HK-2 (cell line): ENCODE measurements at regions not wholly inside any gene's neighbourhood (a gene's known extent, or its start where the extent isn't known, plus 50 kb on each side); places are given as distances from the start of the nearest gene placed in this dataset.

Source experiments
- DNase-seq: peaks from one replicate; pipeline ENCODE4 v3.0.0-alpha.2; 2018; ENCODE audit not compliant: unreplicated experiment

- no peak for DNase-seq
Measured at GRCh38 chr1:60448850-60449249, 375.3 kb upstream of the C1orf87 start.

DNA sequence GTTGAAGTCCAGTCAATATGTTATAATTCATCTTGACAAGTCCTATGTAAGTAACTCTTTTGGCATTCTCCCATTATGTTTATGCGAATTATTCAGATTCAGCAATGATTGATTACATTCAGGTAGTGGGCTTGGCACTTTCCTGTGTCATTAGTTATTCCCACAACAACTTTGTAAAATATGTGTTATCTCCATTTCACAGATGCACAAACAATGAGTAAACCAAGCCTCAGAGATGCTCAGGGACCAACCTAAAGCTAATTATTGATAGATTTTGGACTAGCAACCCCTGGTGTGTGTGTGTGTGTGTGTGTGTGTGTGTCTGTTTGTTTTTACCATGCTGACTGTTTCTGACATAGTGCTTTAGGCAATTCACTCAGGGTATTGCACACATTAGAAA, 371.1 kb upstream of the C1orf87 start:
- no peak for DNase-seq

GRCh38 chr1:60436186-60436585, 362.6 kb upstream of the C1orf87 start:
- DNase-seq, result no peak

DNA sequence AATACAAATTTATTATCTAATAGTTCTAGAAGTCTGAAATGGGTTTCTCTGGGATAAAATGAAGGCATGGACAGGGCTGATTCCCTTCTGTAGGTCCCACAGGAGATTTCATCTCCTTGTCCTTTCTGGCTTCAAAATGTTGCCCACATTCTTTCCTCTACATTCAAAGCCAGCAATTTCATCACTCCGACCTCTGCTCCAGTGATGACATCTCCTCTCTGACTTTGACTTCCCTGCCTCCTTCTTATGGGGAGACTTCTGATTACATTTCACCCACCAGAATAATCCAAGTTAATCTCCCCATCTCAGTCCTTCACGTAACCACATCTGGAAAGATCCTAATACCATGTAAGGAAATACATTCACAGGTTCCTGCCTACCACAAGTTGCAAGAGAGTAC, 358.0 kb upstream of the C1orf87 start:
- DNase-seq, result no peak

GRCh38 chr1:60430375-60430774, 356.8 kb upstream of the C1orf87 start:
- no peak for DNase-seq

DNA sequence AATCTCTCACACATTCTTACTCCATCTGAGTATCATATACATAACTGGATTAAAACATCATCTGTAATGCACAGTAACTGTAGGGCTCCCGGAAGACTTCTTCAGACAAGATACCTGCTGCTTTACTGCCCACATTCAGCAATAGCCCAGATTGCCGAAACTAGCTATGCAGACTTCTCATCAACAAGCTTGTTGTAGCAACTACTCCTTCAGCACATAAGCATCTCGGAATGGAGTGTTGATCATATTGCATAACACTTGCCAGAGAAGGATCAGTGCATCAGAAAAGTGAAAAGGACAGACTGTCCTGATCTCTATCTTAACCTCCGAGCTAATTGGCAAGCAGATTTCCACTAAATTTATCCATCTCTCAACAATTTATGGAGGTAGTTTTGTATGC, 354.6 kb upstream of the C1orf87 start:
- DNase-seq, result no peak

- no peak for DNase-seq
Measured at GRCh38 chr1:60427701-60428100, 354.1 kb upstream of the C1orf87 start.

GRCh38 chr1:60427194-60427593, 353.6 kb upstream of the C1orf87 start:
- no peak for DNase-seq

DNA sequence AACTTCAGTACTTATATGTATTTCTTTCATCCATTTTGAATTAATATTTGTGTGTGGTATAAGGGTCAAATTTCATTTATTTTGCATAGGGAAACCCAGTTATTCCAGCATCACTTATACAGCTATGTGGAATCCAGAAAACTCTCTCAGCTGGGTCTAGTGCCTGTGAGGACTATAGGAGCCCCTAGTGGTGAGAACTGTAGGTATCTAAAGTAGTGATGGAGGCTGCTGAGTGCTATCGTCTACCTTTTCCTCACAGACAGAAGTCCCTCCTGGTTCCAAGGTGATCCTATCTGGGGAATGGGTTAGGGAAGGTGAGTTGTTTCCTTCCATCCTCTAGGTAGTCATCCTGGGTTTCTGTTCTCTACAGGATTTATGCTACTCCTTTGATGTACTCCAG, 352.0 kb upstream of the C1orf87 start:
- no peak for DNase-seq

GRCh38 chr1:60423146-60423780, 349.7 kb upstream of the C1orf87 start:
- no peak for DNase-seq

- DNase-seq, result no peak
Measured at GRCh38 chr1:60421965-60422364, 348.4 kb upstream of the C1orf87 start.

DNA sequence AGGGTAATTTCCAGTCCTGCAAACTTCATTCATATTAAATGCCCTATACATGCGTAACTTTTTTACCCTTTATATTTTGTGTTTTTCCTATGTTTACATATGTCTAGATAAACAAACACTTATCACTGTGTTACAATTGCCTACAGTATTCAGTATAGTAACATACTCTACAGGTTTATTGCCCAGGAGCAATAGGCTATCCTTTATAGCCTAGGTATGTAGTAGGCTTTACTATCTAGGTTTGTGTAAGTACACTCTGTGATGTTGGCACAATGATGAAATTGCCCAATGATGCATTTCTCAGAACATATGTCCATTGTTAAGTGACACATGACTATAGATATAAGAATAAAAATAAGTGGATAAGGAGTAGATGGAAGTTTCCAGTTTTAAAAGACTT, 345.5 kb upstream of the C1orf87 start:
- DNase-seq, result no peak

- DNase-seq, result no peak
Measured at GRCh38 chr1:60415696-60416095, 342.1 kb upstream of the C1orf87 start.

GRCh38 chr1:60413091-60413490, 339.5 kb upstream of the C1orf87 start:
- DNase-seq, result no peak

- DNase-seq, result no peak
Measured at GRCh38 chr1:60411591-60411990, 338.0 kb upstream of the C1orf87 start.

- DNase-seq, result no peak
Measured at GRCh38 chr1:60402816-60403215, 329.2 kb upstream of the C1orf87 start.

DNA sequence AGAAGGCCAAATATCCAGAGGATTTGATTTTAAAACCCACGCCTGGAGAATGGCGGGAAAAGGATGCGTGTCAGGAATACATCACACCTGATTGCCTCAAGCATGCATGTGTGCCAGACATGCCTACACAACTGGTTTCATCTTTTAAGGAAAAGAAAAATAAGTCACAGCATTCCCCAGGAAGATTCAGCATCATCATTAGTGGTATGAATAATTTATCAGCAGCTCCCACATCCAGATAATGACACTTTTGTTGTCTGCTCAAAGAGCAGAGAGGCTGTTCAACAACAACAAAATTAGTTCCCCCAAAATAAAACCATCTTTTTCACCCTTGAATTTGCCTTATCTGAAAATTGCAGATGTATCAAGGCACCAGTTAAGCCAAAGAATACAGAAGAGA, 328.6 kb upstream of the C1orf87 start:
- no peak for DNase-seq

GRCh38 chr1:60394436-60394835, 320.9 kb upstream of the C1orf87 start:
- DNase-seq, result no peak

DNA sequence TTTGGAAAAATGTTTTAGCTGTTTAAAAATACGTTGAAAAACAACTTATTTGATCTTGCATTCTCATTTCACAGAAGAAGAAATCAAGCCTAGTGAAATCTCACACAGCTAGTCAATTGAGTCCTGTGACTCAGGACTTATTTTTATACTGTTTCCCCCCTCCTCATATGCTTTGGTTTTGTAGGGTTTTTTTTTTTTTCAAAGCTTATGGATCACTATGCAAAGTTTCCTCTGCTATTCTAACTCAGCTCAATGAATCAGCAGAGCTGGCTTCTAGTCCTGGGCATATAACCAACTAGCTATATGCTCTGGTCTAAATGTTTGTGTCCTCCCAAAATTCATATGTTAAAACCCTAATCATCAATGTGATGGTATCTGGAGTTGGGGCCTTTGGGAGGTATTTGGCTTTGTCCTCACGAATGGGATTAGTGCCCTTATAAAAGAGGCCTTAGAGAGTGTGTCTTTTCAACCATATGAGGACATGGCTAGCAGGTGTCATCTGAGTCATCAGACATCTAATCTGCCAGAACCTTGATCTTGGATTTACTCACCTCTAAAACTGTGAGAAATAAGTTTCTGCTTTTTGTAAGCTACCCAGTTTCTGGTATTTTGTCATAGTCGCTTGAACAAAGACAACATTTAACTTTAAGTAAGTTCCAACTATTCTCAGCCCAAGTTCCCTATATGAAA, 317.2 kb upstream of the C1orf87 start:
- DNase-seq, result no peak

DNA sequence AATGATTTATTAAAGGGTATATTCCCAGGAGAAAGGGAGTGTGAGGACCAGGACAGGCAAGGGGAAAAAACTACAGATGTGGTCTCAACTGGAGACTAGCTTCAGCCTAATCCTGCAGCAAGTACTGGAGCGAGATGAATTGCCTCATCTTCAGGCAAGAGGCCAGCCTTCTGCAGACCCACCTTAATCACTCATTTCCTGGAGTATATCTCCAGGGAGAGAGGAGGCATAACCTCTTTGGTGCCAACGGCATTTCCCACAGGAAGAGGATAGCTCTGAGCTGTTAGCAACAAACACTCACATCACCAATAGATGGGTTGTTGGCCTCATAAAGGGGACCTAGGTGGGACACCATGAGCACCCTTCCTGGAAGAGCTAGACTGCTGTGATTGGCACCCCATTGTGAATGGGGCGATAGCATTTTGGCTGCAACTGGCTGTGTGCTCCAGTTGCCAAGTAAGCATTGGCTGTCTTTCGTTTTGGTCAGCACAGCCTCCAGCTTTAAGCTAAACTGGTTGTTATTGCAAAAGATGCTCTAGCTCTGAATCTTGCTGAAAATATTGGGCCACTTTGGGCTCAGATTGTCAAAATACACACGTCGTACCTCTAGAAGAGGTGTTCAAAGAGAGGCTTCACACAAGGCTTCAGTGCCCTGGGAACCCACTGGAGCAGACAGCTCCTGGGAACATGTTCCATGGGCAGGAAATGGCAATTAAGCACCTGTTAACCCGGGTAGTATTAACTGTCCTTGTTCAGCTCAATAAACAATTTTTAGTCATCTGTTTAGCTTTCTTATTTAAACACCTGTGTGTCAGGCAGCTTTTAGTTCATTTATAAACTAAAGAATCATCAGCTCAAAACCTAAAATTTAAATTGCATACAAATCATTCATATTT, 314.8 kb upstream of the C1orf87 start:
- no peak for DNase-seq

GRCh38 chr1:60387175-60387574, 313.6 kb upstream of the C1orf87 start:
- DNase-seq, result no peak

GRCh38 chr1:60386249-60386648, 312.7 kb upstream of the C1orf87 start:
- DNase-seq, result no peak

- DNase-seq, result no peak
Measured at GRCh38 chr1:60376196-60376595, 302.6 kb upstream of the C1orf87 start.
